PC-3 (cell line): ENCODE measurements at regions not wholly inside any gene's neighbourhood (a gene's known extent, or its start where the extent isn't known, plus 50 kb on each side); places are given as distances from the start of the nearest gene placed in this dataset.
"Not testable (repeated sequence)": the region's sequence is repeated elsewhere in the genome, so short reads cannot be mapped to it uniquely, and the experiment has no call there.

Source experiments
- ATAC-seq: fragments of 200-7000 bp; cut with Tn5 transposase; 2 replicates; pipeline ENCODE4 v1.9.1; 2020; ENCODE audit warnings: mild to moderate bottlenecking, moderate library complexity
- BruUV-seq: library from RNA; stranded (reverse); fragments of 400-500 nt; replicated peaks from 2 replicates; lab custom pipeline; 2021; lab: Mats Ljungman, UMichigan
- CTCF ChIA-PET: fragments of 300-600 bp; sonication (Branson Sonifier 250); formaldehyde crosslinking; loops from one replicate; lab custom pipeline; 2022; ENCODE audit warnings: antibody characterized with exemption; lab: Charles Lee
- POLR2A ChIA-PET: fragments of 300-600 bp; sonication (Branson Sonifier 250); formaldehyde crosslinking; loops from one replicate; lab custom pipeline; 2022; ENCODE audit warnings: antibody characterized with exemption; ENCODE audit not compliant: unreplicated experiment; lab: Charles Lee
- DNase-seq: peaks from one replicate; pipeline ENCODE4 v3.0.0-alpha.2; 2015
- H2AFZ ChIP-seq: fragments of 300-600 bp; sonication (generic); 2 replicates; pipeline ENCODE4 v1.6.0; 2016; ENCODE audit warnings: antibody characterized with exemption, low read length
- H3F3A ChIP-seq: fragments of 300-600 bp; sonication (generic); one replicate; pipeline ENCODE4 v1.6.0; 2017; ENCODE audit warnings: antibody characterized with exemption, low read length, control low read depth, mild to moderate bottlenecking; ENCODE audit not compliant: unreplicated experiment
- H3K27ac ChIP-seq: fragments of 300-600 bp; sonication (generic); 2 replicates; pipeline ENCODE4 v1.5.1; 2016; ENCODE audit warnings: mild to moderate bottlenecking, low read length
- H3K27me3 ChIP-seq: fragments of 300-600 bp; sonication (generic); 2 replicates; pipeline ENCODE4 v1.6.1; 2016; ENCODE audit warnings: low read length, mixed read lengths
- H3K36me3 ChIP-seq: fragments of 300-600 bp; sonication (generic); 2 replicates; pipeline ENCODE4 v1.6.1; 2016; ENCODE audit warnings: low read depth, mixed run types, low read length, mixed read lengths
- H3K4me1 ChIP-seq: fragments of 300-600 bp; sonication (generic); 2 replicates; pipeline ENCODE4 v1.5.1; 2016; ENCODE audit warnings: low read length; ENCODE audit not compliant: insufficient read depth
- H3K4me2 ChIP-seq: fragments of 300-600 bp; sonication (generic); 2 replicates; pipeline ENCODE4 v1.6.0; 2016; ENCODE audit warnings: low read length
- H3K4me3 ChIP-seq: fragments of 300-600 bp; sonication (generic); 2 replicates; pipeline ENCODE4 v1.5.1; 2016; ENCODE audit warnings: mild to moderate bottlenecking, low read length, mixed read lengths
- H3K79me2 ChIP-seq: fragments of 300-600 bp; sonication (generic); 2 replicates; pipeline ENCODE4 v1.6.1; 2017; ENCODE audit warnings: low read length, mixed read lengths
- H3K9ac ChIP-seq: fragments of 300-600 bp; sonication (generic); 2 replicates; pipeline ENCODE4 v1.6.0; 2016; ENCODE audit warnings: mild to moderate bottlenecking, low read length
- H3K9me2 ChIP-seq: fragments of 300-600 bp; sonication (generic); replicated peaks from 2 replicates; pipeline ENCODE4 v1.6.1; 2016; ENCODE audit warnings: mixed run types, low read length, mixed read lengths
- H3K9me3 ChIP-seq: fragments of 300-600 bp; sonication (generic); 2 replicates; pipeline ENCODE4 v1.6.1; 2016; ENCODE audit warnings: low read length, mixed read lengths
- H4K20me1 ChIP-seq: fragments of 300-600 bp; sonication (generic); 2 replicates; pipeline ENCODE4 v1.6.1; 2016; ENCODE audit warnings: low read length, mixed read lengths
- CTCF ChIP-seq: fragments of 300-600 bp; sonication (generic); conservative IDR thresholded peaks from 2 replicates; pipeline ENCODE4 v1.5.1; 2017; ENCODE audit warnings: antibody characterized with exemption, low read depth, mild to moderate bottlenecking, low read length
- EZH2 ChIP-seq: fragments of 300-600 bp; sonication (generic); IDR thresholded peaks from one replicate; pipeline ENCODE4 v1.6.1; 2017; ENCODE audit warnings: antibody characterized with exemption, mild to moderate bottlenecking, low read length; ENCODE audit not compliant: unreplicated experiment
- EZH2phosphoT487 ChIP-seq: fragments of 300-600 bp; sonication (generic); IDR thresholded peaks from 2 replicates; pipeline ENCODE4 v1.6.1; 2018; ENCODE audit warnings: mild to moderate bottlenecking, antibody characterized with exemption, low read length, borderline replicate concordance
- intact Hi-C: fragments of 100-400 bp; cut with micrococcal nuclease; formaldehyde crosslinking; loops from 2 replicates; pipeline ENCODE4 v1.9.0; 2023

- Histone ChIP-seq H4K20me1 (no peaks in the 10 kb centered on the region), H3F3A (no peaks in the 10 kb centered on the region), H3K9me3 (no peaks in the 10 kb centered on the region), H3K4me3 (no peak overlapping the region), H3K9me2 (no peaks in the 10 kb centered on the region), H3K36me3 (no peaks in the 10 kb centered on the region), H3K4me2 (no peak overlapping the region), H2AFZ (no peak overlapping the region), H3K9ac (no peak overlapping the region), H3K4me1 (no peaks in the 10 kb centered on the region), H3K27ac (no peak overlapping the region), H3K79me2 (no peaks in the 10 kb centered on the region), H3K27me3 (no peaks in the 10 kb centered on the region)
- ChIA-PET POLR2A (no interaction called here), CTCF (no interaction called here)
- TF ChIP-seq CTCF (no peak), EZH2phosphoT487 (no peak), EZH2 (no peak)
- DNase-seq (no peak), ATAC-seq (no peak)
- intact Hi-C loops: no loop called here
- BruUV-seq: no TSS peak
Measured at GRCh38 chr6:94163877-94164276, 744.5 kb upstream of the EPHA7 start.

- Histone ChIP-seq H3K79me2 (no peaks in the 10 kb centered on the region), H4K20me1 (no peaks in the 10 kb centered on the region), H3F3A (no peaks in the 10 kb centered on the region), H3K4me2 (no peak overlapping the region), H3K4me3 (no peak overlapping the region), H3K27ac (no peak overlapping the region), H3K9ac (no peak overlapping the region), H3K27me3 (no peaks in the 10 kb centered on the region), H2AFZ (no peak overlapping the region), H3K9me3 (no peaks in the 10 kb centered on the region), H3K4me1 (no peaks in the 10 kb centered on the region), H3K36me3 (no peaks in the 10 kb centered on the region), H3K9me2 (no peaks in the 10 kb centered on the region)
- intact Hi-C loops: no loop called here
- BruUV-seq: no TSS peak
- ATAC-seq (no peak), DNase-seq (no peak)
- CTCF ChIA-PET: no interaction called here
- TF ChIP-seq EZH2phosphoT487 (no peak), EZH2 (no peak), CTCF (no peak)
- POLR2A ChIA-PET: no interaction called here
Measured at GRCh38 chr6:94150886-94151285, 731.5 kb upstream of the EPHA7 start.

- H3K4me1 ChIP-seq: no peaks in the 10 kb centered on the region
- no peaks in the 10 kb centered on the region for H3K36me3 ChIP-seq
- no peak for TF ChIP-seq EZH2
- TF ChIP-seq CTCF: no peak
- no peak for TF ChIP-seq EZH2phosphoT487
- DNase-seq: no peak
- H3F3A ChIP-seq: no peaks in the 10 kb centered on the region
- H3K9me2 ChIP-seq: no peaks in the 10 kb centered on the region
- POLR2A ChIA-PET: no interaction called here
- H4K20me1 ChIP-seq: no peaks in the 10 kb centered on the region
- H3K9ac ChIP-seq: no peak overlapping the region
- no peak overlapping the region for H3K4me2 ChIP-seq
- H3K9me3 ChIP-seq: no peaks in the 10 kb centered on the region
- H2AFZ ChIP-seq: no peak overlapping the region
- intact Hi-C loops: no loop called here
- H3K79me2 ChIP-seq: no peaks in the 10 kb centered on the region
- ATAC-seq: no peak
- H3K4me3 ChIP-seq: no peak overlapping the region
- BruUV-seq: no TSS peak
- no peaks in the 10 kb centered on the region for H3K27me3 ChIP-seq
- H3K27ac ChIP-seq: no peak overlapping the region
- CTCF ChIA-PET: no interaction called here
Measured at GRCh38 chr6:94144807-94145206, 725.4 kb upstream of the EPHA7 start.

- intact Hi-C loops, POLR2A ChIA-PET, BruUV-seq: not testable (repeated sequence)
Measured at GRCh38 chr6:94137178-94137577, 717.8 kb upstream of the EPHA7 start.

More at GRCh38 chr6:94137178-94137577, 717.8 kb upstream of the EPHA7 start:
- H2AFZ ChIP-seq, H3K27me3 ChIP-seq, H3K79me2 ChIP-seq, H3K4me2 ChIP-seq, H3K4me3 ChIP-seq, H3K9me2 ChIP-seq, H3K4me1 ChIP-seq, CTCF ChIA-PET, ATAC-seq, H3K27ac ChIP-seq, H3K9ac ChIP-seq, DNase-seq, H3F3A ChIP-seq, H3K36me3 ChIP-seq, H4K20me1 ChIP-seq, H3K9me3 ChIP-seq: not testable (repeated sequence)
